ENCODE measurements at regions not wholly inside any gene's neighbourhood (a gene's known extent, or its start where the extent isn't known, plus 50 kb on each side); places are given as distances from the start of the nearest gene placed in this dataset.

DNA sequence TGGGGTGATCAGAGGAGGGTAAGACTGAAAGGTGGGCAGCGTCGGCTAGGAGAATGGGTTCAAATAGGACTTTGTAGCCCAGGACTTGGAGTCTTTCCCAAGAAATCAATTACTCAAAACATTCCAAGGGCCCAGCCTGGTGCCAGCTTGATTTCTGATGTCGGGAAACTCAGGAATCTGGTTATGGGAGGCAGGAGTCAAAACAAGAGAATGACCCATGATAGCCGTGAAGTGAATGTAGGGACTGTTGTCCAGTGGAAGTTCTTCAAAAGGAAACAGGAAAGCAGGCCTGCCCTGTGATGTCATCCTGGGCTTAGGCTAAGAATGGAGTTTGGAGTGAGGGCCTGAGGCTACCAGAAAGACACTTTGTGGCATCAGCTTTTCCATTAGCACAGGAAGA, 67.4 kb upstream of the SLC14A2 start:
- TF ChIP-seq, protein P1, sequence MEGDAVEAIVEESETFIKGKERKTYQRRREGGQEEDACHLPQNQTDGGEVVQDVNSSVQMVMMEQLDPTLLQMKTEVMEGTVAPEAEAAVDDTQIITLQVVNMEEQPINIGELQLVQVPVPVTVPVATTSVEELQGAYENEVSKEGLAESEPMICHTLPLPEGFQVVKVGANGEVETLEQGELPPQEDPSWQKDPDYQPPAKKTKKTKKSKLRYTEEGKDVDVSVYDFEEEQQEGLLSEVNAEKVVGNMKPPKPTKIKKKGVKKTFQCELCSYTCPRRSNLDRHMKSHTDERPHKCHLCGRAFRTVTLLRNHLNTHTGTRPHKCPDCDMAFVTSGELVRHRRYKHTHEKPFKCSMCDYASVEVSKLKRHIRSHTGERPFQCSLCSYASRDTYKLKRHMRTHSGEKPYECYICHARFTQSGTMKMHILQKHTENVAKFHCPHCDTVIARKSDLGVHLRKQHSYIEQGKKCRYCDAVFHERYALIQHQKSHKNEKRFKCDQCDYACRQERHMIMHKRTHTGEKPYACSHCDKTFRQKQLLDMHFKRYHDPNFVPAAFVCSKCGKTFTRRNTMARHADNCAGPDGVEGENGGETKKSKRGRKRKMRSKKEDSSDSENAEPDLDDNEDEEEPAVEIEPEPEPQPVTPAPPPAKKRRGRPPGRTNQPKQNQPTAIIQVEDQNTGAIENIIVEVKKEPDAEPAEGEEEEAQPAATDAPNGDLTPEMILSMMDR (IDR thresholded peaks at IDR 0.05), result no peak
- TF ChIP-seq EZH2 (IDR thresholded peaks at IDR 0.05) (no peak), EZH2phosphoT487 (IDR thresholded peaks at IDR 0.05) (no peak)
